Left lung (tissue), 4 donors: ENCODE measurements at regions not wholly inside any gene's neighbourhood (a gene's known extent, or its start where the extent isn't known, plus 50 kb on each side); places are given as distances from the start of the nearest gene placed in this dataset.

ENCODE experiments used
- ATAC-seq: fragments of 200-7000 bp; cut with Tn5 transposase; one replicate; pipeline ENCODE4 v1.9.1; 2020; ENCODE audit warnings: moderate library complexity
- DNase-seq, 4 donors: peaks; one replicate each; pipeline ENCODE4 v3.0.0-alpha.2; 2013 to 2020
- H3K27ac ChIP-seq, 2 donors: fragments of 200-600 bp; sonication (generic) in 1 of 2; one replicate each; pipeline versions ENCODE4 v1.5.0 to v1.8.0; 2020 to 2021
- H3K27me3 ChIP-seq, 2 donors: fragments of 200-600 bp; sonication (generic) in 1 of 2; one replicate each; pipeline versions ENCODE4 v1.5.0 to v1.8.0; 2020 to 2021
- H3K36me3 ChIP-seq, 2 donors: fragments of 200-600 bp; sonication (generic) in 1 of 2; one replicate each; pipeline versions ENCODE4 v1.5.0 to v1.8.0; 2020 to 2021
- H3K4me1 ChIP-seq, 2 donors: fragments of 200-600 bp; one replicate each; pipeline ENCODE4 v1.8.0; 2021
- H3K4me3 ChIP-seq, 2 donors: fragments of 200-600 bp; sonication (generic) in 1 of 2; one replicate each; pipeline versions ENCODE4 v1.5.0 to v1.8.0; 2020 to 2021; ENCODE audit warnings: mild to moderate bottlenecking in 1 of 2
- H3K9me3 ChIP-seq, 2 donors: fragments of 200-600 bp; sonication (generic) in 1 of 2; one replicate each; pipeline versions ENCODE4 v1.5.0 to v1.8.0; 2020 to 2021
- intact Hi-C, 2 donors: fragments of 100-400 bp; cut with DNase I; formaldehyde crosslinking; loops; one replicate each; pipeline versions ENCODE4 v1.11.2 to v1.14.2; 2022
- TF ChIP-seq, protein P1 (sequence below), 2 donors: fragments of 200-600 bp; sonication (generic) in 1 of 2; IDR thresholded peaks; one replicate each; pipeline versions ENCODE4 v1.5.0 to v1.8.0; 2021; ENCODE audit warnings: antibody characterized with exemption in 2 of 2
- donor health status: DM: no; HTN: yes; CAD: no.
- donor health status: DM: no; HTN: no; CAD: no.

DNA sequence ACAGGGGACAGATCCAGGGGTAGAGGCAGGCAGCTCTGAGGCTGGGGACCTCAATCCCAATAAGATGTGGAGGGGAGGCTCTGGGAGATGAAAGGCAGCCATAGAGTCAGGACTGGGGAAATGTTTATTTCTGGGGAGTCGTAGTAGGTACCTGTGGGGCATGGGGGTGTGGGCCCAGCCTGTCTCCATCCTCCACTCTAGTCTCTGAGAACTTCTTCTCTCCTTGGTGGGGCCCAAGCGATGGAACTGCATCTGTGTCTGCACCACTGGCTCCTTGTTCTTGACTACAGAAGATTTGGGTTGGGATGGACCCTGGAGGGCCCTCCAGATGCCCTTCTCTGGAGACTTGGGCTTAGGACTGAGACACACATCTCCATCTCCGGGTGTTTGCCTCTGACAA lies 953.9 kb upstream of the ZNF722 start:
- no peaks in the 10 kb centered on the region for H3K27me3 ChIP-seq
- DNase-seq (no peak), ATAC-seq (no peak)
- intact Hi-C loops: no loop called here
- H3K9me3 ChIP-seq: peaks cover 0 to 91% of the 10 kb centered on the region in 2 donors
- H3K4me1 ChIP-seq: no peaks in the 10 kb centered on the region
- H3K4me3 ChIP-seq: no peak overlapping the region
- no peak overlapping the region for H3K27ac ChIP-seq
- H3K36me3 ChIP-seq: no peaks in the 10 kb centered on the region
- TF ChIP-seq, protein P1, sequence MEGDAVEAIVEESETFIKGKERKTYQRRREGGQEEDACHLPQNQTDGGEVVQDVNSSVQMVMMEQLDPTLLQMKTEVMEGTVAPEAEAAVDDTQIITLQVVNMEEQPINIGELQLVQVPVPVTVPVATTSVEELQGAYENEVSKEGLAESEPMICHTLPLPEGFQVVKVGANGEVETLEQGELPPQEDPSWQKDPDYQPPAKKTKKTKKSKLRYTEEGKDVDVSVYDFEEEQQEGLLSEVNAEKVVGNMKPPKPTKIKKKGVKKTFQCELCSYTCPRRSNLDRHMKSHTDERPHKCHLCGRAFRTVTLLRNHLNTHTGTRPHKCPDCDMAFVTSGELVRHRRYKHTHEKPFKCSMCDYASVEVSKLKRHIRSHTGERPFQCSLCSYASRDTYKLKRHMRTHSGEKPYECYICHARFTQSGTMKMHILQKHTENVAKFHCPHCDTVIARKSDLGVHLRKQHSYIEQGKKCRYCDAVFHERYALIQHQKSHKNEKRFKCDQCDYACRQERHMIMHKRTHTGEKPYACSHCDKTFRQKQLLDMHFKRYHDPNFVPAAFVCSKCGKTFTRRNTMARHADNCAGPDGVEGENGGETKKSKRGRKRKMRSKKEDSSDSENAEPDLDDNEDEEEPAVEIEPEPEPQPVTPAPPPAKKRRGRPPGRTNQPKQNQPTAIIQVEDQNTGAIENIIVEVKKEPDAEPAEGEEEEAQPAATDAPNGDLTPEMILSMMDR (IDR thresholded peaks at IDR 0.05): no peak

GRCh38 chr7:63045575-63045974 lies 953.1 kb upstream of the ZNF722 start:
- Histone ChIP-seq H3K9me3 (peaks cover 0 to 91% of the 10 kb centered on the region in 2 donors), H3K4me3 (no peak overlapping the region), H3K36me3 (no peaks in the 10 kb centered on the region), H3K27ac (no peak overlapping the region), H3K4me1 (no peaks in the 10 kb centered on the region), H3K27me3 (no peaks in the 10 kb centered on the region)
- no peak for ATAC-seq
- no peak for DNase-seq
- TF ChIP-seq, protein P1 (IDR thresholded peaks at IDR 0.05): no peak
- intact Hi-C loops: no loop called here

DNA sequence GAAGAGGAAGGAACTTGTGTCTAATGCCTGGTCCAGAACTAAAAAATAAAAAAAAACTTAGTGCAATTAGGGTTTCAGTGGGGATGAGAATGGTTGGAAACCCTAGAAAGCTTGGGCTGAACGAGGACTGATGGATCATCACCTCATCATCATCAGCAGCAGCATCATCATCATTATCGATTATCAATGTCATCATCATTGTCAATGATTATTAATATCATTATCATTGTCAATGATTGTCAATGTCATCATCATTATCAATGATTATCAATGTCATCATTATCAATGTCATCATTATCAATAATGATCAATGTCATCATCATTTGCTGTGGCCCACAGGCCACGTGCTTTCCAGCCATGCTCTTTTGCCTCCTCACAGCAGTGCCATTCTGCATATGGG lies 952.0 kb upstream of the ZNF722 start:
- Histone ChIP-seq H3K27ac (no peak overlapping the region), H3K27me3 (no peaks in the 10 kb centered on the region), H3K4me1 (no peaks in the 10 kb centered on the region), H3K36me3 (no peaks in the 10 kb centered on the region), H3K9me3 (peaks cover 0 to 83% of the 10 kb centered on the region in 2 donors), H3K4me3 (no peak overlapping the region)
- ATAC-seq (no peak), DNase-seq (no peak)
- TF ChIP-seq, protein P1 (IDR thresholded peaks at IDR 0.05): no peak
- intact Hi-C loops: no loop called here

DNA sequence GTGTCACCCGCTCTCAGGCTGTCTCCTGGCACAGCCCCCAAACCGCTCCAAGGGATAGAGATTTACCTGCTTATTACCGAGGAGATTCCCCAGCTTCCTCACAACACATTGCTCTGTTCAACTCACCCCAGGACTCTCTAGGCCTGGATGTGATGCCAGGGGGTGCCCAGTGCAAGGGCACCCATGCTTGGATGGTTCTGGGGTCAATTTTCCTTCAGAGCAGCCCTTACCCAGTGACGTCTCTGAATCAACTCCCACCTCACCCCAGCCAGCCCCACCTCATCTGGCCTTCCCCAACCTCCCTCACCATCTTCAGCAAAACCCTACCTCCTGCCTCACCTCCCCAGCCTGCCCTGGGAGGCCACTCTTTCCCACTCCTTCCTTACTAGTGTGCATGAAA lies 951.6 kb upstream of the ZNF722 start:
- no peaks in the 10 kb centered on the region for H3K4me1 ChIP-seq

DNA sequence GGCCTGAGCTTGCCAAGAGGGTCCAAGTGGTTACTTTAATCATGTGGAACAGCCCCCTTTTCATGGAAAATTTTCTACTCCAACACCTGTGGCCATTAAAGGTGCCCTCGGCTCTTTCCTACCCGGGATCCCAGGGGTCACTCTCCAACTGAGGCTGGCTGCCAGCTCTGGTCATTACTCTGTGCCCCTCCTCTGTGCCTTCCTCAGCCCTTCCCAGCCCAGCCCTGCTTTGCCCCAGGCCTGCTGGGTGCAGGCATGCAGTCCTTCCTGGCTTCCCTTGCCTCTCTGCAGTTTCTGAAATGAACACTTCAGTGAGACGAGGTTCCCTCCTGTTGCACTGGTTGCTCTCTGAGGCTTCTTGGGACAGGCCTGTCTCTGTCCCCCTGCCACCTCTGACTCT lies 951.1 kb upstream of the ZNF722 start:
- Histone ChIP-seq H3K27me3 (no peaks in the 10 kb centered on the region), H3K36me3 (no peaks in the 10 kb centered on the region), H3K4me1 (no peaks in the 10 kb centered on the region), H3K27ac (no peak overlapping the region), H3K4me3 (no peak overlapping the region), H3K9me3 (peaks cover 0 to 82% of the 10 kb centered on the region in 2 donors)
- no peak for ATAC-seq
- intact Hi-C loops: no loop called here
- TF ChIP-seq, protein P1 (IDR thresholded peaks at IDR 0.05): no peak
- DNase-seq: no peak

More for the DNA sequence above, 951.6 kb upstream of the ZNF722 start:
- H3K27ac ChIP-seq: no peak overlapping the region
- no peaks in the 10 kb centered on the region for H3K27me3 ChIP-seq
- H3K4me3 ChIP-seq: no peak overlapping the region
- no peak for ATAC-seq
- DNase-seq: no peak
- intact Hi-C loops: no loop called here
- H3K36me3 ChIP-seq: no peaks in the 10 kb centered on the region
- TF ChIP-seq, protein P1 (IDR thresholded peaks at IDR 0.05): no peak
- H3K9me3 ChIP-seq: peaks cover 0 to 82% of the 10 kb centered on the region in 2 donors
